Mucosa of descending colon (tissue), 3 donors: ENCODE measurements at regions not wholly inside any gene's neighbourhood (a gene's known extent, or its start where the extent isn't known, plus 50 kb on each side); places are given as distances from the start of the nearest gene placed in this dataset.

Source experiments
- ATAC-seq: fragments of 200-7000 bp; cut with Tn5 transposase; one replicate; pipeline ENCODE4 v1.9.1; 2020; ENCODE audit warnings: mild to moderate bottlenecking, moderate library complexity
- DNase-seq, 3 donors: peaks; one replicate each; pipeline ENCODE4 v3.0.0-alpha.2; 2020
- H3K36me3 ChIP-seq: fragments of 200-600 bp; one replicate; pipeline ENCODE4 v1.8.0; 2021; ENCODE audit warnings: low read depth, mild to moderate bottlenecking
- H3K4me1 ChIP-seq: fragments of 200-600 bp; one replicate; pipeline ENCODE4 v1.8.0; 2021; ENCODE audit warnings: low read depth, mild to moderate bottlenecking
- H3K4me3 ChIP-seq: fragments of 200-600 bp; one replicate; pipeline ENCODE4 v1.8.0; 2021; ENCODE audit warnings: mild to moderate bottlenecking
- H3K9me3 ChIP-seq: fragments of 200-600 bp; one replicate; pipeline ENCODE4 v1.8.0; 2021; ENCODE audit warnings: mild to moderate bottlenecking
- intact Hi-C, 2 donors: fragments of 100-400 bp; cut with DNase I in 1 of 2; cut with micrococcal nuclease in 1 of 2; formaldehyde crosslinking; loops; one replicate each; pipeline versions ENCODE4 v1.11.0 to v1.11.1; 2022; cut with DNase I, micrococcal nuclease
- TF ChIP-seq, protein P1 (sequence below): fragments of 200-600 bp; IDR thresholded peaks from one replicate; pipeline ENCODE4 v1.8.0; 2022; ENCODE audit warnings: antibody characterized with exemption, mild to moderate bottlenecking
- donor health status: DM: no; HTN: no; CAD: no; lungs with moderate emphysema.
- donor health status: DM: no; HTN: no; CAD: no.
- donor health status: DM: no; HTN: yes; CAD: no.

DNA sequence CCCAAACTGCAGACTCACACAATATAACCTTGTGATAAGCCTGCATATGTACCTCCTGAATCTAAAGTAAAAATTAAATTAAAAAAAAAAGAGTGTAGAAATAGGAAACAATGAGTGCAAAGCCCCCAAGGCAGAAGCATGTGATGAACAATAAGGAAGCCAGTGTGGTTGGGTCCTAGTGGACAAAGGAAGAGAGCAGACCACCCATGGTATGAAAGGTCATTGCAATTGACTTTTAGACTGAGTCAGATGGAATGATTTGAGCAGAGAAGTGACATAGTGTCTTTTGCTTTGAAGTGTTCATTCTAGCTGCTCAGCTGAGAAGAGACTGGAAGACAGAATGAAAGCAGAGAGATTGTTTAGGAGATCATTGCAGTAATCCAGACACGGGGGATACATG, 417.1 kb downstream of the RAD51AP2 start:
- no peaks in the 10 kb centered on the region for H3K4me1 ChIP-seq
- intact Hi-C loops: no loop called here
- TF ChIP-seq, protein P1, sequence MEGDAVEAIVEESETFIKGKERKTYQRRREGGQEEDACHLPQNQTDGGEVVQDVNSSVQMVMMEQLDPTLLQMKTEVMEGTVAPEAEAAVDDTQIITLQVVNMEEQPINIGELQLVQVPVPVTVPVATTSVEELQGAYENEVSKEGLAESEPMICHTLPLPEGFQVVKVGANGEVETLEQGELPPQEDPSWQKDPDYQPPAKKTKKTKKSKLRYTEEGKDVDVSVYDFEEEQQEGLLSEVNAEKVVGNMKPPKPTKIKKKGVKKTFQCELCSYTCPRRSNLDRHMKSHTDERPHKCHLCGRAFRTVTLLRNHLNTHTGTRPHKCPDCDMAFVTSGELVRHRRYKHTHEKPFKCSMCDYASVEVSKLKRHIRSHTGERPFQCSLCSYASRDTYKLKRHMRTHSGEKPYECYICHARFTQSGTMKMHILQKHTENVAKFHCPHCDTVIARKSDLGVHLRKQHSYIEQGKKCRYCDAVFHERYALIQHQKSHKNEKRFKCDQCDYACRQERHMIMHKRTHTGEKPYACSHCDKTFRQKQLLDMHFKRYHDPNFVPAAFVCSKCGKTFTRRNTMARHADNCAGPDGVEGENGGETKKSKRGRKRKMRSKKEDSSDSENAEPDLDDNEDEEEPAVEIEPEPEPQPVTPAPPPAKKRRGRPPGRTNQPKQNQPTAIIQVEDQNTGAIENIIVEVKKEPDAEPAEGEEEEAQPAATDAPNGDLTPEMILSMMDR: no peak

DNA sequence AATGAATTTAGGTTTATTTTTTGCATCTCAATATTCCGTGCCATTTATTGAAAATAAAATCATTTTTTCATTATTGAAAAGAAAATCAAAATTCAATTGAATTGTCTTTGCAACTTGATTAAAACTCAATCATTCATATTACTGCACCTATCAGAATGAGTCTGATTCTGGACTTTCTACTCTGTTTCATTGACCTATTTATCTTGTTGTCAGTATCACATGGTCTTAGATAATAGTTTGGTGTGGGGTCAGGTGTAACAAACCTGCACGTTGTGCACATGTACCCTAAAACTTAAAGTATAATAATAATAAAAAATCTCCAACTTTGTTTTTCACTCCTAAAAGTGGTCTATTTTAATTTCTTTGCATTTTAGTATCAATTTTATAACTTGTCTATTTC, 422.9 kb downstream of the RAD51AP2 start:
- intact Hi-C loops: no loop called here
- Histone ChIP-seq H3K36me3 (no peaks in the 10 kb centered on the region), H3K4me3 (no peak overlapping the region), H3K4me1 (no peaks in the 10 kb centered on the region), H3K9me3 (no peaks in the 10 kb centered on the region)
- TF ChIP-seq, protein P1: no peak
- ATAC-seq: no peak
- no peak for DNase-seq

More for the DNA sequence above, 417.1 kb downstream of the RAD51AP2 start:
- Histone ChIP-seq H3K4me3 (no peak overlapping the region), H3K9me3 (no peaks in the 10 kb centered on the region), H3K36me3 (no peaks in the 10 kb centered on the region)
- DNase-seq (no peak), ATAC-seq (no peak)

DNA sequence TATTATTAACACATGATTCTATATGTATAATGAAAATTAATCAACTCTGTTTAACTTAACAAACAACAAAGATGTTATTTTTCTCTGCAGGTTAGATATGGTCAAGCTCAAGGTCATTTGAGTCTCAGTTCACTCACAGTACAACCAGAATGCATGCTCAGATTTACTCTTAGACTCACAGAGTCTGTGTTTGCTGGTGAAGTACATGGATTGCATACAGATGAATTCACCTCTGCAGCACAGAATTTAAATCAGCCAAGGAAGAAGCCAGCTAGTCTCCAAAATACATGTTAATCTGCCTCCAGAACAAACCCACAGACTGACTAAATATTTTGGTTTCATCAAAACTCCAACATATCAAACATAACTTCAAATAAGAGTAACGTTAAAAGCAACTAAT, 424.5 kb downstream of the RAD51AP2 start:
- Histone ChIP-seq H3K4me1 (no peaks in the 10 kb centered on the region), H3K4me3 (no peak overlapping the region), H3K9me3 (no peaks in the 10 kb centered on the region), H3K36me3 (no peaks in the 10 kb centered on the region)
- no peak for DNase-seq
- no peak for ATAC-seq
- TF ChIP-seq, protein P1: no peak
- intact Hi-C loops: no loop called here

DNA sequence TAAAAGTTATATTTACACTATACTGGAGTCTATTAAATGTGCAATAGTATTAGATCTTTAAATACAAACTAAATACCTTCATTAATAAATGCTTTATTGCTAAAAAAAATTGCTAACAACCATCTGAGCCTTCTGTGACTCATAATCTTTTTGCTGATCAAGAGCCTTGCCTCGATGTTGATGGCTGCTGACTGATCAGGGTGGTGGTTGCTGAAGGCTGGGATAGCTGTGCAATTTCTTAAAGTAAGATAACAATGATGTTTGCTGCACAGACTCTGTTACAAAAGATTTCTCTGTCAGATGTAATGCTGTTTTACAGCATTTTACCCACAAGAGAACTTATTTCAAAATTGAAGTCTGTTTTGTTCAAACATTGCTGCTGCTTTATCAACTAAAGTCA, 421.4 kb upstream of the CYRIA start:
- H3K4me1 ChIP-seq: no peaks in the 10 kb centered on the region
- H3K9me3 ChIP-seq: no peaks in the 10 kb centered on the region
- no peaks in the 10 kb centered on the region for H3K36me3 ChIP-seq
- ATAC-seq (no peak), DNase-seq (no peak)
- intact Hi-C loops: no loop called here
- H3K4me3 ChIP-seq: no peak overlapping the region
- TF ChIP-seq, protein P1: no peak

DNA sequence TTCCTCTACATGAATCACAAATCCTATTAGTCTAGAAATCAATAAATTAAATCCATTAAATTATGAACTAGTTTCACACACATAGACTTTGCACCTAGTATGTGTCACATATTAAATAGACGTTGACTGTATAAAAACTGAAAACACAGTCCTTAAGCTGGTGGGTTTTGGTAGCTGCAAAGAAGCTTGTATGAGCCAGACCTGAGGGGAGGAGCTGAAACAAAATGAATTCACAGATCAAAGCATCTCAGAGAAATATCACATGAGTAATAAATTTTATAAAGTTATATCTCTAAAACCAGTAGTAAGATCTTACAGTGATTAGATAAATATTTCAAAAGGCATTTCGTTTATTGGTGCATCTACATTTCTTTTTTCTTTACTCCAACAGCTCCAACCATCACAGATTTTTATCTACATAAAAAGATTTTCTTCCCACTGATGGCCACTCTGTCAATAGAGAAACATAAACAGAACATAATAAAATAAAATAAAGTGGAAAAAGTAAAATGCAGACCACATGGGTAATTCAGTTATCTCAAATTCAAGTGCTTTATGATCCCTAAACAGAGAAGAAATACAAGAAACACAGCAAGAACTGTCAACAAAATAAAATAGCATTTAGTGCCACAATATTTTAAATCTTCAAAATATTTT, 420.0 kb upstream of the CYRIA start:
- Histone ChIP-seq H3K36me3 (no peaks in the 10 kb centered on the region), H3K4me1 (no peaks in the 10 kb centered on the region), H3K9me3 (no peaks in the 10 kb centered on the region), H3K4me3 (no peak overlapping the region)
- TF ChIP-seq, protein P1: no peak
- ATAC-seq: no peak
- intact Hi-C loops: no loop called here
- no peak for DNase-seq

DNA sequence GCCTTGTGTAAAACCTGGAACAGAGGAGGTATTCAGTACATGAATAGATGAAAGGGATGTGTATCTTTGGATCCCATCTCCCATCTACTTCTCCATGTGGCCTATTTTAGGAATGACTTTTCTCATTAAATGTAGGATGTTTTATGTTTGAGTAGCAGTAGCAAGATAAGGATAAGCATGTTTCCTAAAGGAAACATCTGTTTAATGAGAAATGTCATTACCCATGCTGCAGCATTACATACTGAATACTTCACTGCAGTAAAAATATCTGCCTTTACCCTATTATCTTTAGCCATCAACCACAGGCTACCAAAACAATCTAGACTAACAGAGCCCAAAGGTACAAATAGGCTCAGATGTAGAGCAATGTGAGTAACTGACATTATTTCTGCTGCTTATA, 419.2 kb upstream of the CYRIA start:
- H3K4me1 ChIP-seq: no peaks in the 10 kb centered on the region
- H3K9me3 ChIP-seq: no peaks in the 10 kb centered on the region
- no peak for DNase-seq
- TF ChIP-seq, protein P1: no peak
- H3K36me3 ChIP-seq: no peaks in the 10 kb centered on the region
- no peak for ATAC-seq
- intact Hi-C loops: no loop called here
- H3K4me3 ChIP-seq: no peak overlapping the region
